ENCODE measurements at regions not wholly inside any gene's neighbourhood (a gene's known extent, or its start where the extent isn't known, plus 50 kb on each side); places are given as distances from the start of the nearest gene placed in this dataset.
A peak's percentile ranks its signal among the peaks of the same experiment; 100 is the strongest.

DNA sequence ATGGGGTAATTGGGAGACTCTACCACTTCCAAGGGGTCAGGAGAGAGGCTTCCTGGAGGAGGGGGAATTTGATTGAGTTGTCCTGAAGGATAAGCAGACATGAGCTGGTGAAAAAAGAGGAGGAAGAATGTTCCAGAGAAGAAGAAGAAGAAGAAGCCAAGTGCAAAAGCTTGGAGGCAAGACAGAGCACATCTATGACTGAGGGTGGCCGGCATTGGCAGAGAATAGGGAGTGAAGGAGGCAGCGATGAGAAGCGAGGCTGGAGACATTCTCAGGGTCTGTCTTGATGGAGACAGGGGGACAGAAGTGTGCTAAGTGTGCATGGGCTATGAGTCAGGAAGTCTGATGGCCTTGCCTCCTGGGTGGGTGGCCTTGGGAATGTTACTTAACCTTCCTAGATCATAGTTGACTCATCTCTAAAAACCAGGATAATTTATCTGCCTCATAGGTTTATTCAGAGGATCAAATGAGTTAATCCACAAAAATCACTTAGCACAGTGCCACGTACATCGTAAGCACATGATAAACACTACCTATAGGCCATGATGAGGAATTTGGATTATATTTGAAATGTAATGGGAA is 171.7 kb downstream of the ABCC12 start:
- Histone ChIP-seq H3K4me3 (replicated peaks in 1 of 4; ENCODE audit: control extremely low read depth in 1 of 4, insufficient read depth in 1 of 4, low read depth in 3 of 4, low read length in 4 of 4) (no peak overlapping the region), H3K4me1 (ENCODE audit: control insufficient read depth, extremely low read depth, insufficient read depth, low read length) (no peaks in the 10 kb centered on the region), H3K27ac (ENCODE audit: insufficient read depth, low read length) (no peak overlapping the region)

GRCh38 chr16:47980212-47980611 is 175.6 kb downstream of the ABCC12 start:
- H3K27ac ChIP-seq (ENCODE audit: insufficient read depth, low read length), result no peak overlapping the region
- TF ChIP-seq, protein P1, sequence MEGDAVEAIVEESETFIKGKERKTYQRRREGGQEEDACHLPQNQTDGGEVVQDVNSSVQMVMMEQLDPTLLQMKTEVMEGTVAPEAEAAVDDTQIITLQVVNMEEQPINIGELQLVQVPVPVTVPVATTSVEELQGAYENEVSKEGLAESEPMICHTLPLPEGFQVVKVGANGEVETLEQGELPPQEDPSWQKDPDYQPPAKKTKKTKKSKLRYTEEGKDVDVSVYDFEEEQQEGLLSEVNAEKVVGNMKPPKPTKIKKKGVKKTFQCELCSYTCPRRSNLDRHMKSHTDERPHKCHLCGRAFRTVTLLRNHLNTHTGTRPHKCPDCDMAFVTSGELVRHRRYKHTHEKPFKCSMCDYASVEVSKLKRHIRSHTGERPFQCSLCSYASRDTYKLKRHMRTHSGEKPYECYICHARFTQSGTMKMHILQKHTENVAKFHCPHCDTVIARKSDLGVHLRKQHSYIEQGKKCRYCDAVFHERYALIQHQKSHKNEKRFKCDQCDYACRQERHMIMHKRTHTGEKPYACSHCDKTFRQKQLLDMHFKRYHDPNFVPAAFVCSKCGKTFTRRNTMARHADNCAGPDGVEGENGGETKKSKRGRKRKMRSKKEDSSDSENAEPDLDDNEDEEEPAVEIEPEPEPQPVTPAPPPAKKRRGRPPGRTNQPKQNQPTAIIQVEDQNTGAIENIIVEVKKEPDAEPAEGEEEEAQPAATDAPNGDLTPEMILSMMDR (conservative IDR thresholded peaks at IDR 0.05 in 1 of 2, IDR thresholded peaks at IDR 0.05 in 1 of 2; ENCODE audit: low read depth in 1 of 2, low read length in 2 of 2), result no peak
- no peak for TF ChIP-seq EZH2 (IDR thresholded peaks at IDR 0.05; ENCODE audit: low read length, missing control alignments)
- H3K9me3 ChIP-seq (ENCODE audit: control insufficient read depth, insufficient read depth, low read depth, low read length), result no peaks in the 10 kb centered on the region
- no peaks in the 10 kb centered on the region for H3K36me3 ChIP-seq (ENCODE audit: control insufficient read depth, insufficient read depth, low read length)
- H3K4me2 ChIP-seq (ENCODE audit: extremely low read depth, insufficient read depth, low read length), result no peak overlapping the region
- H3K4me1 ChIP-seq (ENCODE audit: control insufficient read depth, extremely low read depth, insufficient read depth, low read length), result no peaks in the 10 kb centered on the region
- no peak overlapping the region for H3K9ac ChIP-seq (ENCODE audit: insufficient read depth, low read length)
- no peaks in the 10 kb centered on the region for H3K27me3 ChIP-seq (ENCODE audit: control insufficient read depth, insufficient read depth, low read length)
- no peak for DNase-seq (ENCODE audit: low read depth in 2 of 2)
- no peak overlapping the region for H3K4me3 ChIP-seq (replicated peaks in 1 of 4; ENCODE audit: control extremely low read depth in 1 of 4, insufficient read depth in 1 of 4, low read depth in 3 of 4, low read length in 4 of 4)
- no peaks in the 10 kb centered on the region for H3K79me2 ChIP-seq (ENCODE audit: control insufficient read depth, insufficient read depth, low read length)
- H4K20me1 ChIP-seq (ENCODE audit: control insufficient read depth, extremely low read depth, insufficient read depth, low read length), result no peaks in the 10 kb centered on the region
- H2AFZ ChIP-seq (ENCODE audit: low read length), result no peak overlapping the region

More for the DNA sequence above, 171.7 kb downstream of the ABCC12 start:
- peak in 1 of 2 donors; percentile 36 for DNase-seq (ENCODE audit: low read depth in 2 of 2)
- H2AFZ ChIP-seq (ENCODE audit: low read length), result no peak overlapping the region
- no peaks in the 10 kb centered on the region for H3K27me3 ChIP-seq (ENCODE audit: control insufficient read depth, insufficient read depth, low read length)
- no peaks in the 10 kb centered on the region for H3K9me3 ChIP-seq (ENCODE audit: control insufficient read depth, insufficient read depth, low read depth, low read length)
- H3K36me3 ChIP-seq (ENCODE audit: control insufficient read depth, insufficient read depth, low read length), result no peaks in the 10 kb centered on the region
- no peak overlapping the region for H3K9ac ChIP-seq (ENCODE audit: insufficient read depth, low read length)
- H3K4me2 ChIP-seq (ENCODE audit: extremely low read depth, insufficient read depth, low read length), result no peak overlapping the region
- H3K79me2 ChIP-seq (ENCODE audit: control insufficient read depth, insufficient read depth, low read length), result no peaks in the 10 kb centered on the region
- TF ChIP-seq, protein P1 (conservative IDR thresholded peaks at IDR 0.05 in 1 of 2, IDR thresholded peaks at IDR 0.05 in 1 of 2; ENCODE audit: low read depth in 1 of 2, low read length in 2 of 2), result no peak
- no peak for TF ChIP-seq EZH2 (IDR thresholded peaks at IDR 0.05; ENCODE audit: low read length, missing control alignments)
- no peaks in the 10 kb centered on the region for H4K20me1 ChIP-seq (ENCODE audit: control insufficient read depth, extremely low read depth, insufficient read depth, low read length)

- Histone ChIP-seq H3K4me1 (ENCODE audit: control insufficient read depth, extremely low read depth, insufficient read depth, low read length) (no peaks in the 10 kb centered on the region), H3K4me3 (replicated peaks in 1 of 4; ENCODE audit: control extremely low read depth in 1 of 4, insufficient read depth in 1 of 4, low read depth in 3 of 4, low read length in 4 of 4) (no peak overlapping the region), H4K20me1 (ENCODE audit: control insufficient read depth, extremely low read depth, insufficient read depth, low read length) (no peaks in the 10 kb centered on the region), H3K4me2 (ENCODE audit: extremely low read depth, insufficient read depth, low read length) (no peak overlapping the region), H2AFZ (ENCODE audit: low read length) (no peak overlapping the region), H3K27me3 (ENCODE audit: control insufficient read depth, insufficient read depth, low read length) (no peaks in the 10 kb centered on the region), H3K79me2 (ENCODE audit: control insufficient read depth, insufficient read depth, low read length) (no peaks in the 10 kb centered on the region), H3K9ac (ENCODE audit: insufficient read depth, low read length) (no peak overlapping the region), H3K9me3 (ENCODE audit: control insufficient read depth, insufficient read depth, low read depth, low read length) (no peaks in the 10 kb centered on the region), H3K27ac (ENCODE audit: insufficient read depth, low read length) (no peak overlapping the region), H3K36me3 (ENCODE audit: control insufficient read depth, insufficient read depth, low read length) (no peaks in the 10 kb centered on the region)
- no peak for DNase-seq (ENCODE audit: low read depth in 2 of 2)
- TF ChIP-seq EZH2 (IDR thresholded peaks at IDR 0.05; ENCODE audit: low read length, missing control alignments), result no peak
- TF ChIP-seq, protein P1 (conservative IDR thresholded peaks at IDR 0.05 in 1 of 2, IDR thresholded peaks at IDR 0.05 in 1 of 2; ENCODE audit: low read depth in 1 of 2, low read length in 2 of 2), result no peak
Measured at GRCh38 chr16:47979616-47980182, 176.1 kb downstream of the ABCC12 start.

All from fibroblast of lung (primary cell).